ENCODE measurements at regions not wholly inside any gene's neighbourhood (a gene's known extent, or its start where the extent isn't known, plus 50 kb on each side); places are given as distances from the start of the nearest gene placed in this dataset.

- ChIA-PET CTCF (ENCODE audit: partially characterized antibody) (interaction anchor here (0.6 to 1.0 kb wide), 3 partner anchors 21 to 63 kb away, joined by 3 to 4 read pairs (median 3); no protein-coding TSS in a partner anchor), POLR2A (ENCODE audit: partially characterized antibody) (no interaction called here)
- no peaks in the 10 kb centered on the region for H3K79me1 ChIP-seq (ENCODE audit: low read depth, low read length)
- no peak overlapping the region for H3K56ac ChIP-seq (replicated peaks; ENCODE audit: insufficient read length, low read depth, low read length)
- no peak overlapping the region for H3K4me2 ChIP-seq (ENCODE audit: insufficient read depth in 1 of 2, low read depth in 2 of 2, low read length in 2 of 2)
- H2AFZ ChIP-seq (ENCODE audit: low read length): no peak overlapping the region
- H3K4ac ChIP-seq (replicated peaks; ENCODE audit: insufficient read length, low read depth, low read length): no peak overlapping the region
- no peak overlapping the region for H2BK20ac ChIP-seq (ENCODE audit: low read length)
- no peak for DNase-seq (ENCODE audit: low read depth in 1 of 2, low spot score in 2 of 2)
- H3K4me3 ChIP-seq (ENCODE audit: extremely low read depth in 1 of 4, insufficient read depth in 2 of 4, low read depth in 3 of 4, low read length in 4 of 4): no peak overlapping the region
- H2BK12ac ChIP-seq (ENCODE audit: low read depth, low read length): no peak overlapping the region
- H3K27ac ChIP-seq (ENCODE audit: low read depth, low read length): no peak overlapping the region
- no peak overlapping the region for H2AK5ac ChIP-seq (ENCODE audit: low read depth, low read length)
- H2BK120ac ChIP-seq (replicated peaks; ENCODE audit: low read depth, low read length): no peak overlapping the region
- no peaks in the 10 kb centered on the region for H3K36me3 ChIP-seq (ENCODE audit: control insufficient read depth in 2 of 4, insufficient read depth in 4 of 4, low read length in 3 of 4)
- no peaks in the 10 kb centered on the region for H3K79me2 ChIP-seq (ENCODE audit: control insufficient read depth in 1 of 2, insufficient read depth in 2 of 2, low read length in 2 of 2)
- no peak for FAIRE-seq
- H4K8ac ChIP-seq (ENCODE audit: extremely low read depth, insufficient read depth, low read length): no peak overlapping the region
- H3K23ac ChIP-seq (ENCODE audit: insufficient read length): no peak overlapping the region
- no peak overlapping the region for H2BK5ac ChIP-seq (ENCODE audit: low read depth, low read length)
- no peak overlapping the region for H3K18ac ChIP-seq (ENCODE audit: extremely low read depth, low read length)
- no peaks in the 10 kb centered on the region; the same call in 1 of the 2 replicates for H3K23me2 ChIP-seq (ENCODE audit: low read depth, low read length)
- no peaks in the 10 kb centered on the region for H4K20me1 ChIP-seq (replicated peaks in 1 of 2; ENCODE audit: control insufficient read depth in 1 of 2, insufficient read depth in 2 of 2, low read length in 2 of 2)
- H2BK15ac ChIP-seq (ENCODE audit: low read length): no peak overlapping the region
- H3K9me3 ChIP-seq (ENCODE audit: insufficient read depth in 2 of 2, low read depth in 1 of 2, low read length in 1 of 2): 0 out of 4 replicates have a peak, but pooled peaks cover 0 to 4% of the 10 kb centered on the region in 2 experiments
- no peak for TF ChIP-seq POLR2AphosphoS5 (IDR thresholded peaks at IDR 0.05; ENCODE audit: low read depth, low read length)
- no peak overlapping the region for H4K91ac ChIP-seq (replicated peaks; ENCODE audit: insufficient read length, low read length)
- WGBS, 2 experiments (ENCODE audit: extremely low coverage in 1 of 2, insufficient coverage in 1 of 2, insufficient read length in 1 of 2, insufficient replicate concordance in 2 of 2, low coverage in 1 of 2, low lambda C conversion rate in 2 of 2, missing lambda C conversion rate in 1 of 2): 93 to 100% methylated on average over 2 to 10 of the region's 10 CpGs
- no peaks in the 10 kb centered on the region for H3K27me3 ChIP-seq (replicated peaks in 1 of 4; ENCODE audit: control insufficient read depth in 3 of 4, extremely low read depth in 1 of 4, insufficient read depth in 3 of 4, low read length in 3 of 4)
- no peak overlapping the region for H4K5ac ChIP-seq (ENCODE audit: insufficient read length, low read depth, low read length)
- H3K9ac ChIP-seq (replicated peaks in 1 of 4; ENCODE audit: extremely low read depth in 1 of 4, low read depth in 3 of 4, low read length in 3 of 4): no peak overlapping the region
- no peak overlapping the region for H3K14ac ChIP-seq (ENCODE audit: insufficient read length)
- no peaks in the 10 kb centered on the region for H3K4me1 ChIP-seq (replicated peaks in 1 of 4; ENCODE audit: control insufficient read depth in 3 of 4, insufficient read depth in 4 of 4, low read length in 3 of 4)
These were observed 129.4 kb upstream of the UXS1 start for GRCh38 chr2:106323337-106324013.
